Mucosa of rectum (tissue), 2 donors: ENCODE measurements at regions not wholly inside any gene's neighbourhood (a gene's known extent, or its start where the extent isn't known, plus 50 kb on each side); places are given as distances from the start of the nearest gene placed in this dataset.
"Not testable (repeated sequence)": the region's sequence is repeated elsewhere in the genome, so short reads cannot be mapped to it uniquely, and the experiment has no call there.

Experiments
- H3K27ac ChIP-seq, 2 donors: one replicate each; pipeline ENCODE4 v1.7.0; 2013; ENCODE audit warnings: inconsistent platforms in 2 of 2, low read depth in 2 of 2, low read length in 2 of 2
- H3K27me3 ChIP-seq, 2 donors: one replicate each; pipeline ENCODE4 v1.7.0; 2013; ENCODE audit warnings: low read length in 2 of 2; ENCODE audit not compliant: control insufficient read depth in 2 of 2, insufficient read depth in 2 of 2
- H3K36me3 ChIP-seq, 2 donors: one replicate each; pipeline ENCODE4 v1.7.0; 2013; ENCODE audit warnings: low read length in 2 of 2; ENCODE audit not compliant: control insufficient read depth in 2 of 2, insufficient read depth in 2 of 2
- H3K4me1 ChIP-seq, 2 donors: one replicate each; pipeline ENCODE4 v1.7.0; 2013; ENCODE audit warnings: low read length in 2 of 2, mild to moderate bottlenecking in 1 of 2; ENCODE audit not compliant: control insufficient read depth in 2 of 2, insufficient read depth in 2 of 2
- H3K4me3 ChIP-seq, 2 donors: one replicate each; pipeline ENCODE4 v1.7.0; 2013; ENCODE audit warnings: low read length in 2 of 2
- H3K9ac ChIP-seq, 2 donors: one replicate each; pipeline ENCODE4 v1.7.0; 2013; ENCODE audit warnings: low read length in 2 of 2, low read depth in 1 of 2, mild to moderate bottlenecking in 1 of 2
- H3K9me3 ChIP-seq, 2 donors: one replicate each; pipeline ENCODE4 v1.7.0; 2013; ENCODE audit warnings: low read length in 2 of 2; ENCODE audit not compliant: control insufficient read depth in 2 of 2
- donor health status: healthy.
- donor health status: Normal muscosa, but diverticular disease.

DNA sequence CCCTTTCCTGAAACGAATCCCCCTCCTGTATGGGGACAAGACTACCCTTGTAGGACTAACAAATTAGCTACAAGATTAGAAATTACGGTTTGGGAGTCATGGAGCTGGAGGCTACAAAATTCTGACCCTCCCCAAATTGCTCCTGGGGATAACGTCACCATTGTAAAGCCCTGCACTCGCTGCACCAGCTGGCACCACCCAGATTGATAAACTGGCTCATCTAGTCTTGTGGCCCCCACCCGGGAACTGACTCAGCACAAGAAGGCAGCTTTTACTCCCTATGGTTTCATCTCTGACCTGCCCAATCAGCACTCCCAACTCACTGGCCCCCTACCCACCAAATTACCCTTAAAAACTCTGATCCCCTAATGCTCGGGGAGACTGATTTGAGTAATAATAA lies 150.6 kb upstream of the TSC22D1 start:
- Histone ChIP-seq H3K9me3 (no peaks in the 10 kb centered on the region), H3K36me3 (no peaks in the 10 kb centered on the region), H3K4me3 (no peak overlapping the region), H3K4me1 (no peaks in the 10 kb centered on the region), H3K27me3 (no peaks in the 10 kb centered on the region), H3K27ac (no peak overlapping the region), H3K9ac (no peak overlapping the region)

GRCh38 chr13:44726214-44726613 lies 150.1 kb upstream of the TSC22D1 start:
- Histone ChIP-seq H3K9me3 (no peaks in the 10 kb centered on the region), H3K27ac (no peak overlapping the region), H3K9ac (no peak overlapping the region), H3K4me3 (no peak overlapping the region), H3K36me3 (no peaks in the 10 kb centered on the region), H3K27me3 (no peaks in the 10 kb centered on the region), H3K4me1 (no peaks in the 10 kb centered on the region)

DNA sequence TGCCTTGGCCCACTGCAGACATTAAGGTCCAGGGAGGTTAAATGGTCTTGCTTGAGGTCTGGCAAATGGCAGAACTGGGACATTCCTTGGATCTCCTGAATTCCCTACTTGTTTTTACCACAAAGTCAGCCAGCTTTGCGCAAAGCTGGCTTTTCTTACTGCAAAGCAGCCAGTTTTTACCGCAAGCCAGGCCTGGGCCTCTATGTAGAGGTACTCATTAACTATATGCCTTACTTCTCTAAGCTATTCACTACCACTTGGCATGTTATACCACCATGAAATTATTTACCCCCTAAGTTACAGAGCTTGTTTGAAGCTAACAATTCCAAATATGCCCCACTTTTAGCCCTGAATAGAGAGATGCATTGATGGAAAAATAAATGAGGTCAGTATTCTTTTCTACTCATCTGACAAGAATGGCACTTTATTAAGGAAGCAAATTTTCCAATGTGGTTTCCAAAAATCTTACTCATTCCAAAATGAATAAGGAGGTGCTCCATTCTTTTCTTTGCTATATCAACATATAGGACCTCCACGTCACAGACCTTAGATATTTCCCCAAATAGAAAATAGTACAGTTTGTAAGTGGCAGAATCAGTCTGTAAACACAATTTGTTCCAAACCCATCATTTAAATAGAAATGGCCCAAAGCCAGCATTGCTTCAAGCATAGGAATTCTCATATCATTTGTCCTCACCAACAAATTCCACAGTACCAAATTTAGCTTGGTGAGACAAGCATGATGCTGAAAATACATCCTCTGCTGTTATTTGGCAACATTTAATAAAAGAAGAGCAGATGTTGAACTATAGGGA lies 143.9 kb upstream of the TSC22D1 start:
- no peaks in the 10 kb centered on the region for H3K4me1 ChIP-seq
- no peaks in the 10 kb centered on the region for H3K36me3 ChIP-seq
- H3K27me3 ChIP-seq: no peaks in the 10 kb centered on the region
- no peaks in the 10 kb centered on the region for H3K9me3 ChIP-seq
- H3K9ac ChIP-seq: no peak overlapping the region
- H3K4me3 ChIP-seq: no peak overlapping the region
- no peak overlapping the region for H3K27ac ChIP-seq

DNA sequence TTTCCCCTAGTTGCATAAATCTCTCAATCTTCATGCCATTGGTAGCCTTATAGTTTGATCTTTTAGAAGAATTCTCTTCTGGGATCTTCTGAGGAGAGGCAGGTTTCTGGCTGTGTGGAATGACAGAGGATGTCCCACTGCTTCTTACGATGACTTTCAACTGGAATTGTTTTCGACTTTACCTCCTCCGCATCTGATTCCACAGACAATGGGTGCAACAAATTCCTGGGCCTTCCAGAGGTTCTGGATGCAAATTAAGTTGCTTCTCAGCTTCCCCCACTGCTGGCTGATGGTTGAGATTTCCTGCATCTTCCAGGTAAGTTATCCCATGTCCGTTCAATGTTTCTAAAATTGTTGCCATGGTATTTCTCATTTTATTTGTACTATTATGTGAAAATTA lies 142.3 kb upstream of the TSC22D1 start:
- H3K27me3 ChIP-seq: no peaks in the 10 kb centered on the region
- H3K4me3 ChIP-seq: no peak overlapping the region
- no peaks in the 10 kb centered on the region for H3K4me1 ChIP-seq
- no peaks in the 10 kb centered on the region for H3K36me3 ChIP-seq
- no peak overlapping the region for H3K9ac ChIP-seq
- no peaks in the 10 kb centered on the region for H3K9me3 ChIP-seq
- no peak overlapping the region for H3K27ac ChIP-seq

DNA sequence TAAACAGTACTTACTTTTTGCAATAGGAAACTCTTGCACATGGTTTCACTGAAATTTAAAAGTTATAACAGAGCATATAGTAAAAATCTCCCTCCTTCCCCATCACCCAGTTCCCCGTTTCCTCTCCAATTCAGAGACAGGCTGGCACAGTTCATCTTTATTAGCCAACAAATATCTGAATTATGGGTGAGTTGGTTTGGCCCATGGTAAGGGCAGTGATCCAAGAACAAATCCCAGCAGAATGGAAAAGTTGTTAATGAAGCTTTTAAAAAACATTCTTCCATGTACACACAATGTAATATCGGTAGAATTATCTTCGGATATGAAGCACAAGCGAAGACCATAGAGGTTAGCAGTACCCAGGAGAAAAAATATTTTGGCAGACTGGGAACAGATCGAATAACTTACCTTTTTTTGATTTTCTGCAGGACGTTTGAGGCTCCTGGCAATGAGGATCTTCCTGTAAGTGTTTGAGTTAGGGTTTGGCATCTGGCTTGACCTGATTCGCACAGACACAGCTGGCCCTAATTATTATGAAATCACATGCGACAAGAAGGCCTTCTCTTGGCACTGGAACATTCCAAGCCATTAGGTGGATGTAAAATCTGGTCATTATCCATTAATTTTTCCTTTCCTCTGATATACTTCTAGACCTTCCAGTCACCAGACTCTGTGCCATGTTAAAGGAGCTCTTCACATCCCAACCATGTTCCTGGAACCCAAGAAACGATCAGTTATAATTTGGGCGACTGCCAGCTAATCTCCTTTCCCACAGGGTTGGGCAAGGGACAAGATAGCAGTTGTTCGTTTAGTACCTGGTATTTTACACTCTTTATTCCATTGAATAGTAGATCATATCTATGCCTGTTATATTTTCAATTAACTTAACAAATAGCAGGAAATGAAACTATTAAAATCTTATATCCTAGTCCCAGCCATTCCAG lies 139.4 kb upstream of the TSC22D1 start:
- Histone ChIP-seq H3K9me3 (no peaks in the 10 kb centered on the region), H3K4me3 (no peak overlapping the region), H3K4me1 (no peaks in the 10 kb centered on the region), H3K27ac (no peak overlapping the region), H3K27me3 (no peaks in the 10 kb centered on the region), H3K36me3 (no peaks in the 10 kb centered on the region), H3K9ac (no peak overlapping the region)

- H3K27me3 ChIP-seq: no peaks in the 10 kb centered on the region
- H3K36me3 ChIP-seq: no peaks in the 10 kb centered on the region
- H3K9me3 ChIP-seq: no peaks in the 10 kb centered on the region
- no peak overlapping the region for H3K27ac ChIP-seq
- no peak overlapping the region for H3K9ac ChIP-seq
- H3K4me1 ChIP-seq: no peaks in the 10 kb centered on the region
- H3K4me3 ChIP-seq: no peak overlapping the region
These were observed 137.8 kb upstream of the TSC22D1 start for GRCh38 chr13:44713788-44714469.

GRCh38 chr13:44711706-44712105 lies 135.6 kb upstream of the TSC22D1 start:
- H3K36me3 ChIP-seq: no peaks in the 10 kb centered on the region
- H3K9me3 ChIP-seq: no peaks in the 10 kb centered on the region
- H3K4me3 ChIP-seq: no peak overlapping the region
- H3K9ac ChIP-seq: no peak overlapping the region
- no peaks in the 10 kb centered on the region for H3K4me1 ChIP-seq
- no peaks in the 10 kb centered on the region for H3K27me3 ChIP-seq
- no peak overlapping the region for H3K27ac ChIP-seq

- Histone ChIP-seq H3K36me3 (no peaks in the 10 kb centered on the region), H3K27ac (no peak overlapping the region), H3K9ac (no peak overlapping the region), H3K9me3 (no peaks in the 10 kb centered on the region), H3K4me1 (no peaks in the 10 kb centered on the region), H3K4me3 (no peak overlapping the region), H3K27me3 (no peaks in the 10 kb centered on the region)
These were observed 134.4 kb upstream of the TSC22D1 start for GRCh38 chr13:44710576-44710975.

DNA sequence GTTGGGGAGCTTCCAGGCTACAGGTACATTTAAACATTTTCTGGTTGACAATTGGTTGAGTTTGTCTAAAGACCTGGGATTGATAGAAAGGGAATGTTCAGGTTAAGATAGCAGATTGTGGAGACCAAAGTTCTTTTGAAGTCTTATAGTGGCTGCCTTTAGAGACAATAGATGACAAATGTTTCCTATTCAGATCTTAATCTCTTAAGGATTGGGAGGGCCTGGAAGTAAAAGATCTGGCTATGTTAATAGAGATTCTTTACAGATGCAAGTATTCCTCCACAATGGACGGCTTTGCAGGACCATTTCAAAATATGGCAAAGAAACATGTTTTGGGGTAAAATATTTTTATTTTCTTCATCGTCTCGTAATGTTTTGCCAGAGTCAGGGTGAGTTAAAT lies 128.7 kb upstream of the TSC22D1 start:
- H3K27ac ChIP-seq: not testable (repeated sequence)

DNA sequence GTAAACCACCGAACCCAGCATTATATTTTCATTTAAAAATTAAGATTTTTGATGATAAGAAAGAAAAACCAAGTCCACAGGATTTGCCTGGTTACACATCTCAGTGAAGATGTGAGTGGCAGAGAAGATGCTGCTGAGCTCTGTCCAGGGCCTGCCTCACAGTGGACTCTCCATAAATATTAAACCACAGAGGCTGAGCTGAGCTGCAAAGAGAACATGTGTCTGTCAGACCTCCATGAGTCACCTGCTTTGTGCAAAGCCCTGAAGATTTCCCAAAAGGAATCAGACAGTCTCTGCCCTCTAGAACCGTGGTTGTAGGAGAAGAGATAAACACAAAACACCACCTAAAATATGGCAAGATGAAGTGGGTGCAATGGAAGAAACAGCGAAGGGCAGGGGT lies 127.2 kb upstream of the TSC22D1 start:
- Histone ChIP-seq H3K36me3 (no peaks in the 10 kb centered on the region), H3K27me3 (no peaks in the 10 kb centered on the region), H3K27ac (no peak overlapping the region), H3K9me3 (no peaks in the 10 kb centered on the region), H3K4me3 (no peak overlapping the region), H3K9ac (no peak overlapping the region), H3K4me1 (no peaks in the 10 kb centered on the region)

More for the DNA sequence above, 128.7 kb upstream of the TSC22D1 start:
- H3K4me1 ChIP-seq, H3K9me3 ChIP-seq, H3K36me3 ChIP-seq, H3K4me3 ChIP-seq, H3K9ac ChIP-seq, H3K27me3 ChIP-seq: not testable (repeated sequence)
